HEK293T (cell line): ENCODE measurements at regions not wholly inside any gene's neighbourhood (a gene's known extent, or its start where the extent isn't known, plus 50 kb on each side); places are given as distances from the start of the nearest gene placed in this dataset.

Experiments used
- CTCF ChIA-PET: fragments of 350-600 bp; formaldehyde crosslinking; extraction: SDS; loops from one replicate; lab custom pipeline; 2021; ENCODE audit warnings: antibody characterized with exemption, inconsistent platforms; lab: Yijun Ruan, JAX
- POLR2A ChIA-PET: fragments of 350-600 bp; formaldehyde crosslinking; extraction: SDS; loops from one replicate; lab custom pipeline; 2020; ENCODE audit warnings: antibody characterized with exemption, inconsistent platforms; lab: Yijun Ruan, JAX
- DNase-seq: peaks from one replicate; pipeline ENCODE4 v3.0.0; 2012; ENCODE audit warnings: mixed read lengths; ENCODE audit errors: extremely low spot score
- ARNT ChIP-seq: fragments of 450-650 bp; IDR thresholded peaks from 2 replicates; pipeline ENCODE4 v1.6.1; 2017; ENCODE audit warnings: mild to moderate bottlenecking
- BHLHE40 ChIP-seq: fragments of 450-650 bp; IDR thresholded peaks from 2 replicates; pipeline ENCODE4 v1.6.1; 2016; ENCODE audit warnings: mild to moderate bottlenecking, moderate library complexity, borderline replicate concordance
- CTBP1 ChIP-seq: fragments of 450-650 bp; IDR thresholded peaks from 2 replicates; pipeline ENCODE4 v1.6.1; 2016; ENCODE audit warnings: borderline replicate concordance
- ELF4 ChIP-seq: fragments of 450-650 bp; IDR thresholded peaks from 2 replicates; pipeline ENCODE4 v1.6.1; 2017; ENCODE audit warnings: antibody characterized with exemption
- FOXA1 ChIP-seq: fragments of 450-650 bp; IDR thresholded peaks from 2 replicates; pipeline ENCODE4 v1.6.1; 2016; ENCODE audit warnings: mild to moderate bottlenecking
- FOXK2 ChIP-seq: fragments of 450-650 bp; IDR thresholded peaks from 2 replicates; pipeline ENCODE4 v1.6.1; 2016; ENCODE audit warnings: mild to moderate bottlenecking
- FOXM1 ChIP-seq: fragments of 450-650 bp; IDR thresholded peaks from 2 replicates; pipeline ENCODE4 v1.6.1; 2017; ENCODE audit warnings: mild to moderate bottlenecking, borderline replicate concordance
- HDGF ChIP-seq: fragments of 450-650 bp; IDR thresholded peaks from 2 replicates; pipeline ENCODE4 v1.6.1; 2017; ENCODE audit warnings: antibody characterized with exemption, borderline replicate concordance
- L3MBTL2 ChIP-seq: fragments of 450-650 bp; conservative IDR thresholded peaks from 2 replicates; pipeline ENCODE4 v1.6.1; 2016; ENCODE audit warnings: mild to moderate bottlenecking
- LEF1 ChIP-seq: fragments of 450-650 bp; IDR thresholded peaks from 2 replicates; pipeline ENCODE4 v1.6.1; 2017; ENCODE audit warnings: mild to moderate bottlenecking, borderline replicate concordance
- NFRKB ChIP-seq: fragments of 450-650 bp; IDR thresholded peaks from 2 replicates; pipeline ENCODE4 v1.6.1; 2016; ENCODE audit warnings: mild to moderate bottlenecking, moderate library complexity
- SP1 ChIP-seq: fragments of 450-650 bp; IDR thresholded peaks from 2 replicates; pipeline ENCODE4 v1.6.1; 2017
- SUZ12 ChIP-seq: fragments of 450-650 bp; IDR thresholded peaks from 2 replicates; pipeline ENCODE4 v1.6.1; 2016; ENCODE audit warnings: mild to moderate bottlenecking
- TARDBP ChIP-seq: fragments of 450-650 bp; IDR thresholded peaks from 2 replicates; pipeline ENCODE4 v1.6.1; 2016
- ZNF384 ChIP-seq: fragments of 450-650 bp; IDR thresholded peaks from 2 replicates; pipeline ENCODE4 v1.6.1; 2016
- TF ChIP-seq, protein P1 (sequence below): fragments of 450-650 bp; IDR thresholded peaks from 2 replicates; pipeline ENCODE4 v1.6.1; 2016

DNA sequence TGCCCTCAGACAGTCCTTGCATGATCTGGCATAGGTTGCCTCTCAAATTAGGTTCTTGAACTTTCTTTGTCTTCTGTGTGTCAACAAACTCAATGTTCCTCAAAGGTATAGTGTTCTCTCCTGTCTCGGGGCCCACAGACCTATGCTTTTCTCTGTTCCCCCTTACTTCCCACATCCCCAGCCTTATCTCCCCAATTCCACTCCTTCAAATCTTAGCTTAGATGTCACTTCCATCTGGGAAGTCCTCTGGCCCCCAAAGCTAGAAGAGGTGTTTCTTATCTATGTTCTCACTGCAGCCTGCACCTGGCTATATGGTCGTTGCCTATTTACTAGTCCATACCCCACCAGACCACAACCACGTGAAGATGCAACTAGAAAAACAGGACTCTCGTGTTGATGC, 134.6 kb upstream of the MYCN start:
- TF ChIP-seq ZNF384 (no peak), CTBP1 (no peak)
- no peak for DNase-seq
- POLR2A ChIA-PET: no interaction called here
- CTCF ChIA-PET: no interaction called here

- CTCF ChIA-PET: no interaction called here
- no peak for DNase-seq
- TF ChIP-seq FOXM1 (no peak), SP1 (no peak), HDGF (no peak)
- POLR2A ChIA-PET: no interaction called here
These were observed 133.4 kb upstream of the MYCN start for GRCh38 chr2:15806801-15807417.

- ChIA-PET CTCF (no interaction called here), POLR2A (no interaction called here)
- no peak for DNase-seq
- TF ChIP-seq SP1 (no peak), FOXM1 (no peak), TARDBP (no peak), ELF4 (no peak), ZNF384 (no peak), SUZ12 (no peak), FOXK2 (no peak), HDGF (no peak)
- TF ChIP-seq, protein P1, sequence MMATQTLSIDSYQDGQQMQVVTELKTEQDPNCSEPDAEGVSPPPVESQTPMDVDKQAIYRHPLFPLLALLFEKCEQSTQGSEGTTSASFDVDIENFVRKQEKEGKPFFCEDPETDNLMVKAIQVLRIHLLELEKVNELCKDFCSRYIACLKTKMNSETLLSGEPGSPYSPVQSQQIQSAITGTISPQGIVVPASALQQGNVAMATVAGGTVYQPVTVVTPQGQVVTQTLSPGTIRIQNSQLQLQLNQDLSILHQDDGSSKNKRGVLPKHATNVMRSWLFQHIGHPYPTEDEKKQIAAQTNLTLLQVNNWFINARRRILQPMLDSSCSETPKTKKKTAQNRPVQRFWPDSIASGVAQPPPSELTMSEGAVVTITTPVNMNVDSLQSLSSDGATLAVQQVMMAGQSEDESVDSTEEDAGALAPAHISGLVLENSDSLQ: no peak
These were observed 132.7 kb upstream of the MYCN start for GRCh38 chr2:15807418-15808203.

DNA sequence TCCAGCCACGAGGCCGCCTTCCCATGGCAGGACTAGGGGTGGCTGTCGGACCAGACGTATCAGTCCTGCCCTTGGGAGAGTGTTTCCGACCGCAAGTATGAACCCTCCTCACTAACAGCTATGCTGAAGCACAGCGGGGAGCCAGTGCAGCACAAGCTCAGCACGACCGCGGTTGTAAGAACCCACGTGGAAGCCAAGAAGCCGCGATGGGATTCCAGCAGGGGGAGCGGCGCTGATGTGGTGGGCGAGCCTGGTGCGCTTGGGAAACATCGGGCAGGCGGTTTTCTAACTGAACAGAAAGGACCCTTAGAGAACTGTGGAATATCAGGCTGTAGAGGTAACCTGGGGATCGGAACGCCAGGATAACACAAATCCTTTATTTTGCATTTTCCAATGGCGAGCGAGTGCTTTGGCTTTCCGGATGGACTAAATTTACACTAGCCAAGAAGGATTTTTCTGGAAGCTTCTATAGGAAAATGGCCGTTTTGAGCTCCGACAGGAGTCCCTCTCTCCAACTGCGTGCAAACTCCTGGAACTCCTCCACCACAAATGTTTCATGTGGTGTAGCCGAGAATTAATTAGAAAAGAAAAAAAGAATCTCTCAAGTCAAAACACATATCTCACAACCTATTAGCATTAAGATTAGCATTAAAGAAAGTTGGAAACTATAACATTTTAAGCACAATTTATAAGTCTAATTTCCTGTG, 132.0 kb upstream of the MYCN start:
- no peak for DNase-seq
- CTCF ChIA-PET: no interaction called here
- POLR2A ChIA-PET: no interaction called here
- no peak for TF ChIP-seq L3MBTL2

GRCh38 chr2:15808944-15809343, 131.4 kb upstream of the MYCN start:
- TF ChIP-seq ELF4 (no peak), BHLHE40 (no peak)
- POLR2A ChIA-PET: no interaction called here
- CTCF ChIA-PET: no interaction called here
- DNase-seq: no peak

GRCh38 chr2:15809404-15809803, 130.9 kb upstream of the MYCN start:
- no peak for TF ChIP-seq ELF4
- TF ChIP-seq, protein P1: no peak
- no peak for TF ChIP-seq FOXM1
- no peak for TF ChIP-seq BHLHE40
- no peak for TF ChIP-seq NFRKB
- TF ChIP-seq FOXK2: no peak
- ChIA-PET POLR2A (no interaction called here), CTCF (no interaction called here)
- DNase-seq: no peak

DNA sequence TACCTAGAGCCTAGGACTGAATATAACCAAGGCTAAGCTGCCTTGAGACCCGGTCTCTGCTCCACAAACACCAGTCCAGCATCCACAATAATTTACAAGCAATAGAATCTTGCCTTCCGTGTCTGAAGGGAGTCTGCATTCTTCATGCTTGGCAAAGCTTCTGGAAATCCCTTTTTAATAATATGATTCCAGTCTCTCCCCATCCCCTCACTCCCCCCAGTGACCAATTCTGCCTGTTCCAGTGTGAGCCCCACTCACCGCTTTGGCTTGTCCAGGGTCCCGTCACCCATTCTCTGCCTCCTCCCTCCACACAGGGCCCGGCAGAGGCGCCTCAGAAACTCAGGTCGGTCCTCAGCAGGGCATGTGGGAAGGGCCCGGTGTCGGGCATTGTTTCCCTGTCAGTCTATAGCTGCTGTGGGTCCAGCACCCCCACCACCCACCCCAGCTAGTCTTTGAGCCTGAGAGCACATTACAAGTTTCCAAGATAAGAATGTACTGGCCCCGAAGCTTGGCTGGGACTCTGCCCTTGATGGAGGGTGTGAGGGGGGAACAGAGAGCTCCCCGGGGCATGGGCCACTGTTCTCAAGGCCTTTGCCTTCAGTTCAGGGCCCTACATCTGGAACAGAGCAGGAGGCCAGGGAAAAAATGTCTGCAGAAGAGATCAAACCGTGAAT, 129.7 kb upstream of the MYCN start:
- TF ChIP-seq FOXA1 (no peak), L3MBTL2 (no peak), SUZ12 (no peak), BHLHE40 (no peak), FOXK2 (no peak), SP1 (no peak), TARDBP (no peak), HDGF (no peak), CTBP1 (no peak), ELF4 (no peak), NFRKB (no peak), ARNT (no peak), LEF1 (no peak), ZNF384 (no peak), FOXM1 (no peak)
- TF ChIP-seq, protein P1: no peak
- DNase-seq: no peak
- ChIA-PET CTCF (no interaction called here), POLR2A (no interaction called here)
